ENCODE measurements at regions not wholly inside any gene's neighbourhood (a gene's known extent, or its start where the extent isn't known, plus 50 kb on each side); places are given as distances from the start of the nearest gene placed in this dataset.

DNA sequence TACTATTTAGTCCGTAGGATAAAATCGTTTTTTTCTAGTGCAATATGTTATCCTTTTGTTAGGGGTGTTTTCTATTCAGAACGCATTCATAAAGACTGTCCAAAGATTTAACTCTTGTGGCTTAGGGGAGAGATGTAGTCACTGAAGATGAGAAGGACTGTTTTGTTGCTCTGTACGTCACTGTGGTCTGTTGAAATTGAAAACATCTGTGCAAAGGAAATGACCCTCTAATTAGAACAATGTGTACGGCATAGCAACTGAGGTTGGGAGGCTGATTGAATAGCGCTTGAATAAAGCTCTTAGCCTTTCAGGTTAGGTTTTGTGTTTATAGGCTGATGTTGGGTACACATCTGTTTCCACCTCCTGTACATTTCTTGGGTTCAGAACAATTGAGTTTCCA is 453.4 kb upstream of the AKR1E2 start:
- TF ChIP-seq, protein P1, sequence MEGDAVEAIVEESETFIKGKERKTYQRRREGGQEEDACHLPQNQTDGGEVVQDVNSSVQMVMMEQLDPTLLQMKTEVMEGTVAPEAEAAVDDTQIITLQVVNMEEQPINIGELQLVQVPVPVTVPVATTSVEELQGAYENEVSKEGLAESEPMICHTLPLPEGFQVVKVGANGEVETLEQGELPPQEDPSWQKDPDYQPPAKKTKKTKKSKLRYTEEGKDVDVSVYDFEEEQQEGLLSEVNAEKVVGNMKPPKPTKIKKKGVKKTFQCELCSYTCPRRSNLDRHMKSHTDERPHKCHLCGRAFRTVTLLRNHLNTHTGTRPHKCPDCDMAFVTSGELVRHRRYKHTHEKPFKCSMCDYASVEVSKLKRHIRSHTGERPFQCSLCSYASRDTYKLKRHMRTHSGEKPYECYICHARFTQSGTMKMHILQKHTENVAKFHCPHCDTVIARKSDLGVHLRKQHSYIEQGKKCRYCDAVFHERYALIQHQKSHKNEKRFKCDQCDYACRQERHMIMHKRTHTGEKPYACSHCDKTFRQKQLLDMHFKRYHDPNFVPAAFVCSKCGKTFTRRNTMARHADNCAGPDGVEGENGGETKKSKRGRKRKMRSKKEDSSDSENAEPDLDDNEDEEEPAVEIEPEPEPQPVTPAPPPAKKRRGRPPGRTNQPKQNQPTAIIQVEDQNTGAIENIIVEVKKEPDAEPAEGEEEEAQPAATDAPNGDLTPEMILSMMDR (IDR thresholded peaks at IDR 0.05; ENCODE audit: insufficient read depth, low read depth, low read length) = no peak
- TF ChIP-seq EZH2 (IDR thresholded peaks at IDR 0.05; ENCODE audit: insufficient read depth, low read length) = no peak
